ENCODE measurements at regions not wholly inside any gene's neighbourhood (a gene's known extent, or its start where the extent isn't known, plus 50 kb on each side); places are given as distances from the start of the nearest gene placed in this dataset.

DNA sequence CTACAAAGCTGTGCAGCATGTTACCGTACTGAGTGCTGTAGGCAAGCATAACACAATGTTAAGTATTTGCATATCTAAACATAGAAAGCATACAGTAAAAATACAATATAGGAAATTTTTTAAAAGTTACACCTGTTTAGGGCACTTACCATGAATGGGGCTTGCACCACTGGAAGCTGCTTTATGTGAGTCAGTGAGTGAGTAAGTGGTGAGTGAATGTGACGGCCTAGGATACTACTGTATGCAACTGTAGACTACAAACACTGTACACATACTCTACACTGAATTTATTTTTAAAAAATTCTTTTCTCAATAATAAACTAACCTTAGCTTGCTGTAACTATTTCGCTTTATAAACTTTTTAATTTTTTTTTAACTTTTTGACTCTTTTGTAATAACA lies 82.1 kb upstream of the FSCB start:
- no peaks in the 10 kb centered on the region for H3K36me3 ChIP-seq (ENCODE audit: control insufficient read depth in 4 of 4, insufficient read depth in 3 of 4, low read depth in 1 of 4, low read length in 3 of 4)
- 85% methylated on average over 3 of the region's 3 CpGs for WGBS
- H3K4me1 ChIP-seq (ENCODE audit: control insufficient read depth in 4 of 4, insufficient read depth in 4 of 4, low read length in 3 of 4) = no peaks in the 10 kb centered on the region
- no peak overlapping the region for H3K4me3 ChIP-seq (ENCODE audit: low read depth in 1 of 3, low read length in 3 of 3)
- no peak for DNase-seq (ENCODE audit: low spot score)
- no peak for TF ChIP-seq YY1 (IDR thresholded peaks at IDR 0.05)
- TF ChIP-seq SP1 (IDR thresholded peaks at IDR 0.05) = no peak
- no peak for TF ChIP-seq RAD21 (IDR thresholded peaks at IDR 0.05)
- no peak overlapping the region for H3K9ac ChIP-seq (ENCODE audit: low read depth in 1 of 2, low read length in 2 of 2)
- H3K27ac ChIP-seq (ENCODE audit: low read depth in 1 of 2, low read length in 2 of 2) = no peak overlapping the region
- H3K9me3 ChIP-seq (ENCODE audit: control insufficient read depth in 4 of 4, low read length in 3 of 4) = no peaks in the 10 kb centered on the region
- no peaks in the 10 kb centered on the region for H3K27me3 ChIP-seq (ENCODE audit: control insufficient read depth in 4 of 4, insufficient read depth in 4 of 4, low read length in 3 of 4)

DNA sequence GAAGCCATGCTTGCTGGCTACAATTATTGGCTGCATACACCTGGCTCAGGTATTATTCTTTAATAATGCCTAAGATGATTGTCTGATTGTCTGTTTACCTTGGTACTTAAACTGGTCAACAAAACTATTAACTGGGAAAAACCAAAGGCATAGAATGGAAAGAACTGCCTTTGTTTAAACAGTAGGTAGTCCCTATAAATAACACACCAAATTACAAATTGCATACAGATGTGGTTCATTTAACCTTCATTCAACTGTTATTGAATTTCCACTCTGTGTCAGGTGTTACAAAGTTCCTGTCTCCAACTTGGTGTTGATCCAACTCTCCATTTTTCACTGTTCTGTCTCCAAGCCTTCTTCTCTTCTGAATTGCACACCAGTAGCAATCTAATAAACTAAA lies 79.8 kb upstream of the FSCB start:
- H3K9ac ChIP-seq (ENCODE audit: low read depth in 1 of 2, low read length in 2 of 2) = no peak overlapping the region
- no peak for DNase-seq (ENCODE audit: low spot score)
- no peaks in the 10 kb centered on the region for H3K27me3 ChIP-seq (ENCODE audit: control insufficient read depth in 4 of 4, insufficient read depth in 4 of 4, low read length in 3 of 4)
- H3K36me3 ChIP-seq (ENCODE audit: control insufficient read depth in 4 of 4, insufficient read depth in 3 of 4, low read depth in 1 of 4, low read length in 3 of 4) = no peaks in the 10 kb centered on the region
- no peak for TF ChIP-seq HNF4A (conservative IDR thresholded peaks at IDR 0.05)
- no peak for TF ChIP-seq SP1 (IDR thresholded peaks at IDR 0.05)
- TF ChIP-seq NR2F2 (IDR thresholded peaks at IDR 0.05) = no peak
- TF ChIP-seq, protein P1, sequence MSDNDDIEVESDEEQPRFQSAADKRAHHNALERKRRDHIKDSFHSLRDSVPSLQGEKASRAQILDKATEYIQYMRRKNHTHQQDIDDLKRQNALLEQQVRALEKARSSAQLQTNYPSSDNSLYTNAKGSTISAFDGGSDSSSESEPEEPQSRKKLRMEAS (IDR thresholded peaks at IDR 0.05) = no peak
- H3K9me3 ChIP-seq (ENCODE audit: control insufficient read depth in 4 of 4, low read length in 3 of 4) = no peaks in the 10 kb centered on the region
- H3K27ac ChIP-seq (ENCODE audit: low read depth in 1 of 2, low read length in 2 of 2) = no peak overlapping the region
- H3K4me1 ChIP-seq (ENCODE audit: control insufficient read depth in 4 of 4, insufficient read depth in 4 of 4, low read length in 3 of 4) = no peaks in the 10 kb centered on the region
- no peak overlapping the region for H3K4me3 ChIP-seq (ENCODE audit: low read depth in 1 of 3, low read length in 3 of 3)

DNA sequence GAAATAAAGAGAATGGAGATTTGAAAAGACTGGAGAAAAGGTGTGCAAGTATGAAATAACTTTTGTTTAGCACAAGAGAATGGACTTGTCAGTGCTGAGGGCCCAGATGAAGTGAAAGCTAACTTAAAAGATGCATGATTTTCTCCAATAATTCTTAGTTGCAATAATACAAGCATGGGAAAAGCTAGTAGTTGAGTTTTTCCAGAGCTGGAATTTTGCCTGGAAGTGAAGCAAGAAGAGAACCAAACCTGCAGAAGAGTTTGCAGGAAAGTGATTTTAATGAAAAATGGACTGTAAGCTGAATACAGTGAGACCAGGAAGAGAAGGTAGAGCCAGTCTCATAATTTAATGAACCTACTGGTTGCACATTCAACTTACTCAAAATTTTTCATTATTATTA lies 69.3 kb upstream of the FSCB start:
- TF ChIP-seq, protein P2, sequence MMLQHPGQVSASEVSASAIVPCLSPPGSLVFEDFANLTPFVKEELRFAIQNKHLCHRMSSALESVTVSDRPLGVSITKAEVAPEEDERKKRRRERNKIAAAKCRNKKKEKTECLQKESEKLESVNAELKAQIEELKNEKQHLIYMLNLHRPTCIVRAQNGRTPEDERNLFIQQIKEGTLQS (IDR thresholded peaks at IDR 0.05) = no peak
- no peak for TF ChIP-seq GABPA (IDR thresholded peaks at IDR 0.05 in 1 of 2, conservative IDR thresholded peaks at IDR 0.05 in 1 of 2)
- TF ChIP-seq JUND (IDR thresholded peaks at IDR 0.05) = no peak
- TF ChIP-seq HNF4G (IDR thresholded peaks at IDR 0.05) = no peak
- no peak for TF ChIP-seq NR2F2 (IDR thresholded peaks at IDR 0.05)
- no peak for TF ChIP-seq EGR1 (IDR thresholded peaks at IDR 0.05; ENCODE audit: low read depth in 2 of 2)
- no peak for TF ChIP-seq RXRA (IDR thresholded peaks at IDR 0.05)
- Histone ChIP-seq H3K9ac (ENCODE audit: low read depth in 1 of 2, low read length in 2 of 2) (no peak overlapping the region), H3K4me1 (ENCODE audit: control insufficient read depth in 4 of 4, insufficient read depth in 4 of 4, low read length in 3 of 4) (no peaks in the 10 kb centered on the region), H3K27ac (ENCODE audit: low read depth in 1 of 2, low read length in 2 of 2) (no peak overlapping the region), H3K36me3 (ENCODE audit: control insufficient read depth in 4 of 4, insufficient read depth in 3 of 4, low read depth in 1 of 4, low read length in 3 of 4) (no peaks in the 10 kb centered on the region), H3K9me3 (ENCODE audit: control insufficient read depth in 4 of 4, low read length in 3 of 4) (peaks cover 0 to 4% (median 2%) of the 10 kb centered on the region in 4 donors), H3K4me3 (ENCODE audit: low read depth in 1 of 3, low read length in 3 of 3) (no peak overlapping the region), H3K27me3 (ENCODE audit: control insufficient read depth in 4 of 4, insufficient read depth in 4 of 4, low read length in 3 of 4) (no peaks in the 10 kb centered on the region)
- no peak for DNase-seq (ENCODE audit: low spot score)

DNA sequence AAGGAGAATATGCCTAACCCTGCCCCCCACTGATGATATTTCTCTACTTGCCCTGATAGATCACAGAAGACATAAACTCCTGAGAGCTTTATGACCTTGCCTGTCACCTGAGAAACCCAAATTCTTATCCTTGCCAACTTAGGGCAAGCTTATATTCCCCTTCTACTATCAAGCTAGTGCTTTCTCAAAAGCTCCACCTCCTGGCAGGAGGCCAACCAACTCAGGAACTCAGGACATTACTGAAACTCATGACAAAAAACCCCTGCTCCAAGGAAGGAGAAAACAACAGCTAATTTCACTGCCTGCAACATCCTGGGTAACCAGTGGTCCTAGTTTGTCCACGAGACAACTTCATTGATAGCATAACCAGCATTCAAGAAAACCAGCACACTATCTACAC lies 60.9 kb upstream of the FSCB start:
- H3K9ac ChIP-seq (ENCODE audit: low read depth in 1 of 2, low read length in 2 of 2) = no peak overlapping the region
- H3K9me3 ChIP-seq (ENCODE audit: control insufficient read depth in 4 of 4, low read length in 3 of 4) = no peaks in the 10 kb centered on the region
- 69% methylated on average over 1 of the region's 1 CpG for WGBS
- no peak overlapping the region for H3K27ac ChIP-seq (ENCODE audit: low read depth in 1 of 2, low read length in 2 of 2)
- H3K27me3 ChIP-seq (ENCODE audit: control insufficient read depth in 4 of 4, insufficient read depth in 4 of 4, low read length in 3 of 4) = no peaks in the 10 kb centered on the region
- no peaks in the 10 kb centered on the region for H3K36me3 ChIP-seq (ENCODE audit: control insufficient read depth in 4 of 4, insufficient read depth in 3 of 4, low read depth in 1 of 4, low read length in 3 of 4)
- DNase-seq (ENCODE audit: low spot score) = no peak
- no peaks in the 10 kb centered on the region for H3K4me1 ChIP-seq (ENCODE audit: control insufficient read depth in 4 of 4, insufficient read depth in 4 of 4, low read length in 3 of 4)
- TF ChIP-seq, protein P3, sequence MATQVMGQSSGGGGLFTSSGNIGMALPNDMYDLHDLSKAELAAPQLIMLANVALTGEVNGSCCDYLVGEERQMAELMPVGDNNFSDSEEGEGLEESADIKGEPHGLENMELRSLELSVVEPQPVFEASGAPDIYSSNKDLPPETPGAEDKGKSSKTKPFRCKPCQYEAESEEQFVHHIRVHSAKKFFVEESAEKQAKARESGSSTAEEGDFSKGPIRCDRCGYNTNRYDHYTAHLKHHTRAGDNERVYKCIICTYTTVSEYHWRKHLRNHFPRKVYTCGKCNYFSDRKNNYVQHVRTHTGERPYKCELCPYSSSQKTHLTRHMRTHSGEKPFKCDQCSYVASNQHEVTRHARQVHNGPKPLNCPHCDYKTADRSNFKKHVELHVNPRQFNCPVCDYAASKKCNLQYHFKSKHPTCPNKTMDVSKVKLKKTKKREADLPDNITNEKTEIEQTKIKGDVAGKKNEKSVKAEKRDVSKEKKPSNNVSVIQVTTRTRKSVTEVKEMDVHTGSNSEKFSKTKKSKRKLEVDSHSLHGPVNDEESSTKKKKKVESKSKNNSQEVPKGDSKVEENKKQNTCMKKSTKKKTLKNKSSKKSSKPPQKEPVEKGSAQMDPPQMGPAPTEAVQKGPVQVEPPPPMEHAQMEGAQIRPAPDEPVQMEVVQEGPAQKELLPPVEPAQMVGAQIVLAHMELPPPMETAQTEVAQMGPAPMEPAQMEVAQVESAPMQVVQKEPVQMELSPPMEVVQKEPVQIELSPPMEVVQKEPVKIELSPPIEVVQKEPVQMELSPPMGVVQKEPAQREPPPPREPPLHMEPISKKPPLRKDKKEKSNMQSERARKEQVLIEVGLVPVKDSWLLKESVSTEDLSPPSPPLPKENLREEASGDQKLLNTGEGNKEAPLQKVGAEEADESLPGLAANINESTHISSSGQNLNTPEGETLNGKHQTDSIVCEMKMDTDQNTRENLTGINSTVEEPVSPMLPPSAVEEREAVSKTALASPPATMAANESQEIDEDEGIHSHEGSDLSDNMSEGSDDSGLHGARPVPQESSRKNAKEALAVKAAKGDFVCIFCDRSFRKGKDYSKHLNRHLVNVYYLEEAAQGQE (IDR thresholded peaks at IDR 0.05) = no peak
- TF ChIP-seq HNF4A (conservative IDR thresholded peaks at IDR 0.05) (no peak), JUND (IDR thresholded peaks at IDR 0.05) (no peak), FOXA1 (IDR thresholded peaks at IDR 0.05) (no peak), FOXA2 (IDR thresholded peaks at IDR 0.05) (no peak), GABPA (IDR thresholded peaks at IDR 0.05 in 1 of 2, conservative IDR thresholded peaks at IDR 0.05 in 1 of 2) (no peak), RXRA (IDR thresholded peaks at IDR 0.05) (no peak), YY1 (IDR thresholded peaks at IDR 0.05) (no peak), NR2F2 (IDR thresholded peaks at IDR 0.05) (no peak), EGR1 (IDR thresholded peaks at IDR 0.05; ENCODE audit: low read depth in 2 of 2) (no peak), TAF1 (conservative IDR thresholded peaks at IDR 0.05) (no peak)
- TF ChIP-seq, protein P2 (IDR thresholded peaks at IDR 0.05) = no peak
- TF ChIP-seq, protein P4, sequence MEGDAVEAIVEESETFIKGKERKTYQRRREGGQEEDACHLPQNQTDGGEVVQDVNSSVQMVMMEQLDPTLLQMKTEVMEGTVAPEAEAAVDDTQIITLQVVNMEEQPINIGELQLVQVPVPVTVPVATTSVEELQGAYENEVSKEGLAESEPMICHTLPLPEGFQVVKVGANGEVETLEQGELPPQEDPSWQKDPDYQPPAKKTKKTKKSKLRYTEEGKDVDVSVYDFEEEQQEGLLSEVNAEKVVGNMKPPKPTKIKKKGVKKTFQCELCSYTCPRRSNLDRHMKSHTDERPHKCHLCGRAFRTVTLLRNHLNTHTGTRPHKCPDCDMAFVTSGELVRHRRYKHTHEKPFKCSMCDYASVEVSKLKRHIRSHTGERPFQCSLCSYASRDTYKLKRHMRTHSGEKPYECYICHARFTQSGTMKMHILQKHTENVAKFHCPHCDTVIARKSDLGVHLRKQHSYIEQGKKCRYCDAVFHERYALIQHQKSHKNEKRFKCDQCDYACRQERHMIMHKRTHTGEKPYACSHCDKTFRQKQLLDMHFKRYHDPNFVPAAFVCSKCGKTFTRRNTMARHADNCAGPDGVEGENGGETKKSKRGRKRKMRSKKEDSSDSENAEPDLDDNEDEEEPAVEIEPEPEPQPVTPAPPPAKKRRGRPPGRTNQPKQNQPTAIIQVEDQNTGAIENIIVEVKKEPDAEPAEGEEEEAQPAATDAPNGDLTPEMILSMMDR (IDR thresholded peaks at IDR 0.05; ENCODE audit: low read depth, low read length, missing input control) = no peak
- TF ChIP-seq, protein P1 (IDR thresholded peaks at IDR 0.05) = no peak
- H3K4me3 ChIP-seq (ENCODE audit: low read depth in 1 of 3, low read length in 3 of 3) = no peak overlapping the region
